NCI-H1436 treated with DMSO at 0.1 percent for 48 hours (cell line): ENCODE measurements at regions not wholly inside any gene's neighbourhood (a gene's known extent, or its start where the extent isn't known, plus 50 kb on each side); places are given as distances from the start of the nearest gene placed in this dataset.

ENCODE experiments used
- DNase-seq: peaks from one replicate; lab custom pipeline; 2025; lab: John Stamatoyannopoulos, UW

DNA sequence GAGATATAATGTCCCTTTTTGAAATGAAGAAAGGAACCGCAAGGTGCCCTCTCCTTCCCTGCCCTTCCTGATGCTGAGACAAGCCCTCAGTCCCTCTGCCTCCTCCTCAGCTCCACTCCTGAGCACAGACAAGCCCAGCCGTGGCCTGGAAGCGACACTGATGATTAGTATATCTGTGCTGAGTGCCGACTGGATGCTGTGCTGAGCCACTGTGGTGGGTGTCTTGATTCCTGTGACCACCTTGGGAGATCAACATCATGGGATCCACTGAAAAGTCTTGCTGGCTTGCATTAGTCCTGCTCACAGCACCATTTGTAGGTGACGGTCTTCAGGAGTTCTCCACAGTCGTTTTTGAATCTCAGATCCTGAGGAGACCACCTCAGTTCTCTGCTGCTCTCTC, 59.5 kb upstream of the HGFAC start:
- DNase-seq, result no peak

DNA sequence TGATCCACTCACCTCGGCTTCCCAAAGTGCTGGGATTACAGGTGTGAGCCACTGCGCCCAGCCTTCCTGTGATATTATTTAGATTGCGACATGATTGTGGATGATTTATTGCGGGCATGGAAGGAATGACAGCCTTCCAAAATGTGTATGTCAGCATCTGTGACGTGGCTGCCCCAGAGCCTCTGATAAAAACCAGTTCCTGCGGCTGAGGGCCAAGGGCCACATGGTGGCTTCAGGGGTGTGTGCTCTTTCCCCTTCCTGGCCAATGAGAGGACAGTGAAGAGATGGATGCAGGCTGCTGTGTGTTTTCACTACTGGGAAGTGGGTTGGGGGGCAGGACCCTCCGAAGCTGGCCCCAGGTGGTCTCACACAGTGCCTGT, 57.4 kb upstream of the HGFAC start:
- DNase-seq, result no peak

DNA sequence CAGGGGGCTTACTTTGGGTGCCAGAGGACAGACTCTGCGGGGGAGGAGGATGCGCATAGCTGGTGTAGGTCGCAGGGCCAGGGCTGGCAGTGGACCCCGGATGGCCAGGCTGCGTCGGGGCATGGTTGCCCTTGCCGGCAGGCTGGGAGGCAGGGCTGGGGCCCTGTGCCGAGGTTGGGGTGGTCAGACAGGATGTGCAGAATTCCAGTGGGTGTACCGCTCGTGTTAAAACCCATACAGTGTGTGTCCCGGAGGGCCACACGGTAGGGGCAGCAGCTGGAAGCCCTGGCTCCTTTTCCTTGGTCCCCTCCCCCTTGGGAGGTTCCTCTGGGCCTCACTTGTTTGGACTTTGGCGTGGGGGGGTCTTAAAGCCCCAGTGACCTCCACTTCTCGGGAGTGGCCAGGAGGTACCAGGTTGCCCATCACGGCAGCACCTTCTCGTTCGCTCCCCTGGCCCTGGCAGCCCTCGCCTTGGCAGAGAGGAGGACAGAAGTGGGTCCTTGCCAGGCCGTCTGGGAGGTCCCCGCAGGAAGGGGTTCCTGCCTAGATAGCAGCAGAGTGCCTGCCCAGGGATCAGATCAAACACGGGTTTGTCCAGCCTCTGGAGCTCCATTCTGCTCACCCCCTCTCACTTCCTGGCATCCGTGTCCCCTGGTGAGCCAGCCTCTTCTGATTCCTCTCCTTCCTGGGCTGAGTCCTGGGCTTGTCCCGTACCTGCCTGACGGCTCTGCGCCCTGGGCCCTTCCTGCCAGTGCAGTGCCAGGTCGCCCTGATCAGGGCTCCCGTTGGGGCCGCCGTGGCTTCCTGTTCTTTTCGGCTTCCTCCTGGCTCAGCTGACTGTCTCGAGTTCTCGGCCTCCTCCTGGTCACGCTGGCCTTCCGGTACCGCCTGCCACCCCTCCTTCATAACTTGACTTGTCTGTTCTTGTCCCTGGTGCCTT, 56.7 kb upstream of the HGFAC start:
- DNase-seq, result no peak

DNA sequence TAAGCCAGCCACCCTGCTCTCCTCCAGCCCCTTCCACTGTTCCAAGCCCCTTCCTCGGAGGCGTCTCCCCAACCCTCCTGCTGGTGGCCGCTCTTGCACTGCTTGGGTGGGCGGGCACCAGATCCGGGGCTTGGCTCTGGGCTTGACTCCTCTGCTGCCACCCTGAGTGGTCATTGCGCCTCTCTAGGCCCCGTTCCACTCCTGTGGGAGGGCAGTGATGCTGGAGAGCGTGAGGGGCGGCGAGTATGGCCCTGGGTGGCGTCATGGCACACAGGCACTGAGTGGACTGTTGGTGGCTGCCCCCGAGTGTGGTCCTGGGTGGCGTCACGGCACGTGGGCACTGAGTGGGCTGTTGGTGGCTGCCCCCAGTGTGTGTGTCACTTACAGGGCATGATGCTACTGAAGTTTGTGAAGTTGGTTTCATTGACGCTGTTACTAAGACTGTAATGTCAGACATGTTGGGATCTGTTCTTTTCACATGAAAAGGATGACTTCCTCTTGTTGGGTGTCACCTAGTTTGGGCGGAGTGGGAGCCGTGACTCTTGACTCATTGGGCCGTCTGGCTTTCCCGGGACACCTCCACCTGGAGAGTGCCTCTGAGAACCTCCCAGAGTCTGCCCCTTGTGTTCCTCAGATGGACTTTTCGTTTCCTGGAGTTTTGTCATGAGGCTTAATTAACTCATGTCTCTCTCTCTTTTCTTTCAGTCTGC, 55.9 kb upstream of the HGFAC start:
- no peak for DNase-seq

DNA sequence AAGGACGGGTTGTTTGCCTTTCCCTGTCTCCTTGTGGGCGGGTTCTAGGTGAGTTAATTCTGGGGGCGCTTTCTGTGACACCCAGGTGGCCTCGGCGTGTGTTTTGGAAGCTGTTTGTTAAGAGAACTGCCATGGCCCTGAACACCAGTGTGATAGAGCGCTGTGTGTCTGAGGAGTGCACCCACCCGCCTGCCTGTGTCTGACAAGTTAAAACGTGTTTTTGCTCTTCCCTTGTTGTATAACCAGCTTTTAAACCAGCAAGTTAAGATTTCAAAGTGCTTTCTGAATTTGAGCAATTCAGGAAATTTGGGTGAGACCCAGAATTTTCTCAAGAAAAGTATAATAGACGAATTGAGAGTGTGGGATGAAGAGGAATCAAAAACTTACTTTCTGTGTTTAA, 55.2 kb upstream of the HGFAC start:
- DNase-seq, result no peak

DNA sequence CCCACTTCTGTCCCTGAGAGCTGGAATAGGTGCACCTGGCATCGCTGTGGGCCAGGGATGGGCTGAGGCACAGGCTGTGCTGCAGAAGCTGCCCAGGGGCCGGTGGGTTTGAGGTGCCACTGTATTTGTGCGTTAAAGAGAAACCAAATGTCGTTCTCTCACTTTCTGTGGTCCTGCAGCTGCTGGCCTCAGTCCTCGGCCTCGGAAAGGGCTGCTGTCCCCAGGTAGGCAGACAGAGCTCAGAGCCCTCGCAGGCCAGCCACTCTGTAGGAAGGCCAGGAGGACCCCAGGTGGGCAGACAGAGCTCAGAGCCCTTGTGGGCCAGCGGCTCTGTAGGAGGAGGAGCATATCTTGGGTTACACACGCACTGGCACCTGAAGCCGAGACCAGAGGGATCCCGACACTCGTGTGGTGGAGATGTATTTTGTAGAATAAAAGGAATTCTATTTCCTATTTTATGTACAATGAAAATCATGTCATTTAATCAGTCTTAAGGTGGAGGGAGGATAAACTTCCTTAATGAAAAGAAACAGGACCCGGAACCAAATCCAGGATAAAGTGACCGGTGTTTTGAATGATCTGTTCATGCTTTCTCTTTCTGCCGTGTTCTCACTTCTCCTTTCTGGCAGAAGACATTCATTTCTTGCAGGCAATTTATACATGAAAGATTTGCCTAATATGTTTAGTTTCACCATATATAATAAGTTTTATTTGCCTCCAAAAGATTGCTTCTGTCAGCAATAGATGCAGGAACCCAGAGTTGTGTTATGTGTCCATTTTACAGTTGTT, 54.4 kb upstream of the HGFAC start:
- DNase-seq, result no peak

DNA sequence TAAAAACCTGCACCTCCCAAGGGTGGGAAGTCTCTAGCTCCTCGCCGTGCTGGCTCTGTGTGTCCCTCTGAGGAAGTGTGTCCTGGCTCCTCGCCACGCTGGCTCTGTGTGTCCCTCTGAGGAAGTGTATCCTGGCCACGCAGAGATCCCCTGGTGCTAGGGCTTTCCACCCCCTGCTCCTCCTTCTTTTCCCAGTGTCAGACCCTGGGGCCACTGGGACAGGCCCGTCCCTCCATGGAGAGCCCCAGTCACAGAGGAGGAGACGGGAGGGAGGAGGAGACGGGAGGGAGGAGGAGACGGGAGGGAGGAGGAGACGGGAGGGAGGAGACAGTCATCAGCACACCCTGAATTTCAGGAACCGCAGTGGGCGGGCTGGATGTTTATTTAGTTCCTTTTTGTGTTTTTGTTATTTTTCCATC, 53.8 kb upstream of the HGFAC start:
- DNase-seq, result no peak

DNA sequence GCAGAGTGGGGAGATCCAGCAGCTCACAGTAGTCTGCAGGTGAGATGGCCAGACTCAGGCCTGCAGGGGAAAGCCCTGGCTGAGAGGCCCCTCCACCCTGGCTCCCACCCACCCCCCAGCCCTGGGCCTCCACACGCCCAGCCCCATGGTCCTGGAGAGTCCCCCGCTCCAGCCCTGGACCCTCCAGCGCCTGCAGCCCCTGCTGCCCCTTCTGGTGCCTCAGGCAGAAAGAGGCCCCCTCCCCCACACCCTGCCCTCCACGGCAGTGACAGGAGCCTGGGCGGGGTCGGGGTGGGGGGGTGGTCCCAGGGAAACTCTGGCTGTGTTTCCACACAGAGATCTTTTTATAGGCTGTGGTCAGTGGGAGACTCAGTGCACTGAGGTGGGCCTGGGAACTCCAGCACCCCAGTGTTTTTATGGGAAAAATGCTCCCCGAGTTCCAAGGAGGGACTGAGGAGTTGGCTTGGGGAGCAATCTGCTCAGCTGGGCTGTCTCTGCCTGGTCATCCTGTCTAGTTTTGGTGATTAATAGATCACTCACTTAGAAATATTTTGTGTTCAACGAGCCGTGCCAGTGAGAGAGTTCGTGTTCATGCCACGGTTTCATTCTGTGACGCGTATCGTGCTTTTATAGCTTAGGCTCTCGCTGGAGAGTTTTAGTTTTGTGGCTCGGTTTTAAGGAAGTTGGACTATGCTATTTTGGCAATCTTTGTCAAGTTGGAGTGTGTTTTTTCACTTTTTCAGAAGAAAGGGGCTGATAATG, 53.1 kb upstream of the HGFAC start:
- no peak for DNase-seq

DNA sequence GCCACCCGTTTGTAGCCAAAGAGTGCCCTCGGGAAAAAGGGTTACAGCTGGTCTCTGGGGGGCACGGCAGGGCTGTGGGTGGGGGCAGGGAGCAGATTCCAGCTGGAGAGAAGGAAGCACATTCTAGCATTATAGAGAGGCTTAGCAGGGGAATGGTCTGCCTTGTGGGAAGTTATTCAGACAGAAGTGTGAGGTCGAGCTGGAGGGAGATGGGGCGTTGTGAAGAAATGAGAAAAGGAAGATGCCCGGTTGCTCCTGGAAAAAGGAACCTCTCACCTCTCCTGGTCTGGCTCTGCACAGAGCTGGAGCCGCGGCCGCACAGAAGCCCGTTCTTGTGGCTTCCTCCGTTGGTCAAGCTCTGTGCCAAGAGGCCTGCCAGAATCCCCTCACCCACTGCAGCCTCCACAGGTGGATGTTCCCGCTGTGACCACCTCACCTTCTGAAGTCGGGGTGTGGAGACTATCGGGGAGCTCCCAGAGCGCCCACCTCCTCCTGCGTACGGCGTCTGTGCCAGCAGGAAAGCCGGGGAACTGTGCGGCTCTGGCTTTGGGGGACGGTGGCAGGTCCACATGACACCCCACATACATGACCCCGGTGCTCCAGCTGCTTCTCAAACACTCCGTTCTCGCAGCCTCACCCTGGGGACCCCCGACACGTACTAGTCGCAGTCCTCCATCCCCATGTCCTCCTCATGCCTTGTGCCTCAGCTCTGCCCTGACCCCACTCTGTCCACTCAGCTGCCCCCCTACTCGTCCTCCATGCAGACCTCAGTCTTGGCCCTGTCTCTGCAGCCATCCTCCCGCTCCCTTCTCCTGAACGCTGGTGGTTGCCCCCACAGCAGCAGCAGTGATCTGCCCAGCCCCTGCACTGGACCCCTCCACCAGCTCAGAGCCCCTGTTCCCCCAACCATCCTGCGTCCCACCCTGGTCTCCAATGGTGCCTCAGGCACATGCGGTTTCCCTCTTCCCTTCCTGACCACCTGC, 52.2 kb upstream of the HGFAC start:
- no peak for DNase-seq

DNA sequence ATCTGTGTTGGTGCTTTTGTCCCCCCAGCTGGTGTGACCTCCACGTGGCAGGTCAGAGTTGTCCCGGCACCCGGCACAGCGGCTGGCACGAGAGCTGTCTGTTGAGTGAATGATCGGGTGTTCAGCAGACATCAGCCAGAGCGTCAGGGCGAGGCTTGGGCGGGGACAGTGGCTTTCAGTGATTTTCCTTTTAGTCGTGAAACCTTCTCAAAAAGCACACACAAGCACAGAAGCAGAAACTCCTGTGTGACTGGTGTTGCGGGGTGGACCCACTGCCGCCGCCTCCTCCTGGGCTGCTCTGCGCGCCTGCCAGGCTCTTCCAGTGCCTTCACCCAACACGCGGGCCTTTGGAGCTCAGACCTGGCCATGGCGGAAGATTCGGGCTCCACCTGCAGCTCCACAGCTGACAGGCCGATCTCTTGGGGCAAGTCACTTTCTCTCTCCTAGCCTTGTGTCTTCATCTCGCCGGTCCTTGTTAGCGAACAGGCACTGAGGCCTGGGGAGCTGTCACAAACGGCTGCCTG, 51.4 kb upstream of the HGFAC start:
- no peak for DNase-seq

DNA sequence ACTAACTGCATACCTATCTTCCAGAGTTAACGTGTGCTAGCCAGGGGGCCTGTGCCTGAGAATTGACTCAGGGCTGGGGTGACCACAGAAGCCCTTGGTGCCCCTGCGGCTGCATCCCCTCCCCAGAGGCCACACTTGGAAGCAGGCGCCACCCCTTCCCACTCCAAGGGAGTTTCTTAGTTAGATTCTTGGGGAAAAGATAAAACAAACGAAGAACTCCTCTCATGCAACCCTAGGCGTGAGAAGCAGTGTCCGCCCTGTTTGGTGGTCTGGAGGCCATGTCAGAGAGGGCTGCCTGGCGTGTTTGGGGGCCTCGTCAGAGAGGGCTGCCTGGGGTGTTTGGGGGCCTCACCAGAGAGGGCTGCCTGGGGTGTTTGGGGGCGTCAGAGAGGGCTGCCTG, 50.3 kb upstream of the HGFAC start:
- no peak for DNase-seq
